Tibial artery (tissue), 4 donors: ENCODE measurements at regions not wholly inside any gene's neighbourhood (a gene's known extent, or its start where the extent isn't known, plus 50 kb on each side); places are given as distances from the start of the nearest gene placed in this dataset.
"Not testable (repeated sequence)": the region's sequence is repeated elsewhere in the genome, so short reads cannot be mapped to it uniquely, and the experiment has no call there.

ENCODE experiments used
- DNase-seq, 2 donors: peaks; one replicate each; pipeline ENCODE4 v3.0.0-alpha.2; 2019
- H3K27ac ChIP-seq, 2 donors: fragments of 200-600 bp; sonication (generic) in 1 of 2; 1 replicate in 1 of 2; 2 replicates in 1 of 2; pipeline ENCODE4 v1.5.1; 2018 to 2019; ENCODE audit warnings: mild to moderate bottlenecking in 1 of 2
- H3K27me3 ChIP-seq, 2 donors: fragments of 200-600 bp; sonication (generic) in 1 of 2; one replicate each; pipeline versions ENCODE4 v1.5.1 to v1.6.0; 2016 to 2019
- H3K36me3 ChIP-seq, 3 donors: fragments of 200-600 bp; sonication (generic) in 2 of 3; one replicate each; pipeline ENCODE4 v1.5.1; 2016 to 2019; ENCODE audit warnings: mild to moderate bottlenecking in 2 of 3
- H3K4me1 ChIP-seq, 4 donors: fragments of 200-600 bp; sonication (generic) in 2 of 4; 1 replicate in 3 of 4; 2 replicates in 1 of 4; pipeline ENCODE4 v1.5.1; 2016 to 2019
- H3K4me3 ChIP-seq, 2 donors: fragments of 200-600 bp; sonication (generic) in 1 of 2; 1 replicate in 1 of 2; 2 replicates in 1 of 2; pipeline ENCODE4 v1.5.1; 2018 to 2019; ENCODE audit warnings: mild to moderate bottlenecking in 2 of 2
- H3K9me3 ChIP-seq, 3 donors: fragments of 200-600 bp; sonication (generic) in 1 of 3; one replicate each; pipeline ENCODE4 v1.5.1; 2016 to 2019
- CTCF ChIP-seq, 2 experiments: fragments of 200-600 bp in 1 of 2; fragments of 450-650 bp in 1 of 2; IDR thresholded peaks; one replicate each; pipeline ENCODE4 v1.5.1; 2017 to 2019; ENCODE audit warnings: antibody characterized with exemption in 2 of 2, mild to moderate bottlenecking in 1 of 2, moderate library complexity in 1 of 2
- intact Hi-C: fragments of 100-400 bp; cut with DNase I; formaldehyde crosslinking; loops from one replicate; pipeline ENCODE4 v1.15.0; 2023; ENCODE audit warnings: low total_unique reads

GRCh38 chr15:77901921-77902750 is 175.4 kb downstream of the TBC1D2B start:
- Histone ChIP-seq H3K9me3 (no peaks in the 10 kb centered on the region), H3K4me3 (no peak overlapping the region), H3K4me1 (peaks cover 0 to 15% (median 3%) of the 10 kb centered on the region in 4 donors), H3K27ac (no peak overlapping the region), H3K27me3 (no peaks in the 10 kb centered on the region), H3K36me3 (peaks cover 0 to 6% (median 0%) of the 10 kb centered on the region in 3 donors)
- DNase-seq, result peak; percentile 6 to 40
- intact Hi-C loops, result loop anchor here (2.0 kb wide), 1 partner anchor 31 kb away; no protein-coding TSS in a partner anchor
- TF ChIP-seq CTCF (IDR thresholded peaks at IDR 0.05), result no peak

GRCh38 chr15:77901251-77901881 is 176.1 kb downstream of the TBC1D2B start:
- no peak for TF ChIP-seq CTCF (IDR thresholded peaks at IDR 0.05)
- peaks cover 0 to 15% (median 3%) of the 10 kb centered on the region in 4 donors for H3K4me1 ChIP-seq
- intact Hi-C loops, result loop anchor here (2.0 kb wide), 1 partner anchor 31 kb away; no protein-coding TSS in a partner anchor

GRCh38 chr15:77900331-77900963 is 177.1 kb downstream of the TBC1D2B start:
- not testable (repeated sequence) for H3K27ac ChIP-seq, H3K4me3 ChIP-seq, H3K27me3 ChIP-seq, H3K36me3 ChIP-seq, H3K9me3 ChIP-seq
- peak; percentile 21 to 80 for DNase-seq
- peaks cover 0 to 23% (median 7%) of the 10 kb centered on the region in 4 donors for H3K4me1 ChIP-seq
- peak; percentile 81 to 85 for TF ChIP-seq CTCF (IDR thresholded peaks at IDR 0.05)
- intact Hi-C loops, result loop anchor here (2.0 kb wide), 1 partner anchor 30 kb away; no protein-coding TSS in a partner anchor

More at GRCh38 chr15:77901251-77901881, 176.1 kb downstream of the TBC1D2B start:
- Histone ChIP-seq H3K27ac (no peak overlapping the region), H3K27me3 (no peaks in the 10 kb centered on the region), H3K9me3 (no peaks in the 10 kb centered on the region), H3K36me3 (peaks cover 0 to 6% (median 0%) of the 10 kb centered on the region in 3 donors), H3K4me3 (no peak overlapping the region)
- DNase-seq, result peak; percentile 18 to 64

- DNase-seq, result peak in 1 of 2 donors; percentile 59
- H3K27ac ChIP-seq, H3K4me3 ChIP-seq, H3K9me3 ChIP-seq, H3K27me3 ChIP-seq, H3K36me3 ChIP-seq: not testable (repeated sequence)
- H3K4me1 ChIP-seq, result peaks cover 0 to 29% (median 8%) of the 10 kb centered on the region in 4 donors
- intact Hi-C loops, result loop anchor here (2.0 kb wide), 1 partner anchor 29 kb away; no protein-coding TSS in a partner anchor
Measured at GRCh38 chr15:77899776-77900175, 177.7 kb downstream of the TBC1D2B start.

GRCh38 chr15:77898811-77899730 is 178.4 kb downstream of the TBC1D2B start:
- no peak overlapping the region for H3K4me3 ChIP-seq
- no peaks in the 10 kb centered on the region for H3K27me3 ChIP-seq
- no peaks in the 10 kb centered on the region for H3K9me3 ChIP-seq
- intact Hi-C loops, result no loop called here
- no peak for TF ChIP-seq CTCF (IDR thresholded peaks at IDR 0.05)
- DNase-seq, result peak; percentile 17 to 53
- peaks cover 0 to 35% (median 11%) of the 10 kb centered on the region in 4 donors for H3K4me1 ChIP-seq
- no peak overlapping the region for H3K27ac ChIP-seq
- H3K36me3 ChIP-seq, result peaks cover 0 to 6% (median 0%) of the 10 kb centered on the region in 3 donors
